Central memory CD4-positive, alpha-beta T cell (primary cell): ENCODE measurements at regions not wholly inside any gene's neighbourhood (a gene's known extent, or its start where the extent isn't known, plus 50 kb on each side); places are given as distances from the start of the nearest gene placed in this dataset.
"Not testable (repeated sequence)": the region's sequence is repeated elsewhere in the genome, so short reads cannot be mapped to it uniquely, and the experiment has no call there.

Source experiments
- DNase-seq: peaks from one replicate; pipeline ENCODE4 v3.0.0; 2022

DNA sequence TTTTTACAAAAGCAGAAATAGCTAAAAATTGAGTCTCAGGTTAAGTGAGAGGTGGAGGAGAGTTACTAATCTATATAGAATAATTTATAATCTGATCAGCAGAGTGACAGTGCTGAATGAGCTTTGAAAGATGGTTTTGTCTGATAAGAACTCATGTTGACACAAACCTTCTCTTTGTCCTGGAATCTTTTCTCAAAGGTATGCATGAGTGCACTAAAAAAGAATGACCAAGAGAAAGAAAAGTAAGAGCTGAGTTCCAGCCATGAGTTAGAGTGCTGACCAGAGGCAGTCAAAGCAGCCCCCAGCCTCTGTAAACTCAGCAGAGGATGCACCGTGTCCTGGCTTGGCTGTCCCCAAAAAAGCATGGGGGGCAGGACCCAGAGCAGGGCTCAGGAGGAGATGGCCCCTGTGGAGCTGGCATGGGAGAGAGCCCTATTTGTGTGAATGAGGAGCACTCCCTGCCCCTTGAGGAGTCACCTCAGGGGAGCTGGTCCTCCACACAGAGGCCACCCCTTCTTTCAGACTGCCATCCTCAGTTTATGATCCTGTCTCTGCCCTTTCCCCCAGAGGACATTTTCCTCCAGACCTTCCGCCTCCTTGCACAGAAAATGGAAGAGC is 129.8 kb downstream of the SEC23A start:
- no peak for DNase-seq

DNA sequence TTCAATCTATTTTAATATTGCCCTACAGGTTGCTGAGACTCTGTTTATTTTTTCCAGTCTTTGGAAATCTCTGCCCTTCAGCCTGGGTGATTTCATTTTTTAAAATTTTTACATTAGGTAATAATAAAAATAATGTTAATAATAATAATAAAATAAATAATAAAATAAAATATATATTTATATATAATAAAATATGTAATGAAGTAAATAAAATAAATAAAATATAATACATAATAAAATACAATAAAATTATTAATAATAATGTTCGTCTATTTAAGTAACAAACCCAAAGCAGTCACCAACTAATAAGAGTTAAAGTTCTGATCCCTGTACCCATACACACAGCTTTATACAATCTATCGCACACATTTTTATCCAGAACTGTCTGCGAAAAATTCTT is 130.5 kb downstream of the SEC23A start:
- no peak for DNase-seq

DNA sequence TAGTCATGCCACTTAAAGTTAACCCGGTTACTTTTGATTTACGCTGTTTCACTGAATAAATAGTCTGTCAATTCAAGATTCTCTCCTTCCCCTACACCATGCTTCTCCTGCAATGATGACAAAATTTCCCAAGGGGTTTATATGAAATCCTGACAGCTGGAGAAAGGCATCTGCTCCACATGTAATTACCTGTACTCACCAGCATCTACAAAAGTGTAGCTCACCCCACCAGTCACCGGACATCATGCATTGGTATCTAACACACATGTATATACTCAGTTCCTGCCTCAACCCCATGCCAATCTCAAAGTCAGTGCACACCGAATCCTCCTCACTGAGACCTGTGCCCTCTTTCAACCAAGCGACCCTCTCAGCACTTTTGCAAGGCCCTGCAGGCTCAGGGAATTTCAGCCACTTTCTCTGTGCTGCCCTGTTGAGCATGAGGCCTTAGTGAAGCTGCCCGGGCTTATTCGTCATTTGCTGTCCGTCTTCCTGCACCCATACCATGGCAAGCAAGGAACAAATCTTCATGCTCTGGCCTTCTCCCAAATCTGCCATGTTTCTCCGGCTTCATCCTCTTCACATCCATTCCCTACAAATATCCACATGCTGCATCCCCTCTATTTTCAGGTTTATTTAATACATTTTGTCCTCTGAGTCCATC is 131.6 kb downstream of the SEC23A start:
- DNase-seq, result no peak

DNA sequence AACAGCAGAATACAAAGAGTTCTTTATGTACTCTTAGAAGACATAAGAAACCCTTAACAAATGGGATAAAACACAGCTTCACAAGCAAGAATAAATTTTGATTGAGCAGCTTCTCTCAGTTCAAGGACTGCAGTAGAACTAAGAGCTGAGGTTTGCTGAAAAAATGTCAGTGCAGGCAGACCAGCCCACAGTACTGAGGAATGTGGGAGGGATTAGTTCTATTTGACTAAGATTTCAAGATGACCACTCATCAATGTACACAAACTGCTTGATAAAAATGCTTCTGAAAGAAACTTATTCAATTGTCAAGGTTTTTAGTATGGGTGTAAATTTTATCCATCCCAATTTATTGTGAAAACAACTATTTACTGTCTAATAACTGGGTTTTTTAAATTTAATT is 138.4 kb downstream of the SEC23A start:
- no peak for DNase-seq

DNA sequence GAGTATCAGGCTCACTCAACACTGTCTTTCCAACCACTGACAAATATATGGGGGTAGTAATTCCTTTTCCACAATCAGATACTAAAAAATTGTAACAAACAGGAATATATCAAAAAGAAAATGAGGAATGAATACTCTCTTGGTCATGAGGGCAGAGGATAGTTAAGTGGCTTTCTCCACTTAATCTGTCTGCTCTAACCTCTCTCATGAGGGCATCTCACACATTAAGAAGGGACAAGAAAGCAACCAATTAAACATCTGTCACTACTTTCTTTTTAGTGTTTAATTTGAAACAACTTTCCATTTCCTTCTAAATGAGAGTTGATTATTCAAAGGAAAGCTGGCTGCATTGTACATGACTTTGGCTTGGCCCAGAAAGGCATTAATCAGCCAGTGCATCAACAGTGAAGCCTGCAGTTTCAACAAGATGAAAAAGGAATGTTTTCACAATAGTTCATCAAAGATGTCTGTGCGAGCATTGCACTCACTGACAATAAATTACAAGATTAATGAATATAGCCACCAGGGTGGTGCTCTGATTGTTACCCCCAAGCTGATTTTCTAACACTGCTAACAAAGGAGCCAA is 142.0 kb downstream of the SEC23A start:
- no peak for DNase-seq

DNA sequence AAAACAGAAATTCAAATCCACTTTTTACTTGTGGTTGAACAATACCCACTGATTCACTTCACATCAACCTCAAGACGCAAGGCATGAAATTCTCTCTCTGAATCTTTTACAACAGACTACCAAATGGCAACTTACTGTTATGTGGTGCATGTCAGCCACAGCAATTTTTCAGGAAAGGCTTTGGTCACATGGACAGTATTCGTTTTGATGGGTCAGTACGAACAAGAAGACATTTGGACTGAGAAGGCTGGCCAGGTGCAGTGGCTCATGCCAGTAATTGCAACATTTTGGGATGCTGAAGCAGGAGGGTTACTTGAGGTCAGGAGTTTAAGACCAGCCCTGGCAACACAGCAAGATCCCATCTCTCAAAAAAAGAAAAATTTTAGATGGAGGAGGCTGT is 144.0 kb downstream of the SEC23A start:
- no peak for DNase-seq

DNA sequence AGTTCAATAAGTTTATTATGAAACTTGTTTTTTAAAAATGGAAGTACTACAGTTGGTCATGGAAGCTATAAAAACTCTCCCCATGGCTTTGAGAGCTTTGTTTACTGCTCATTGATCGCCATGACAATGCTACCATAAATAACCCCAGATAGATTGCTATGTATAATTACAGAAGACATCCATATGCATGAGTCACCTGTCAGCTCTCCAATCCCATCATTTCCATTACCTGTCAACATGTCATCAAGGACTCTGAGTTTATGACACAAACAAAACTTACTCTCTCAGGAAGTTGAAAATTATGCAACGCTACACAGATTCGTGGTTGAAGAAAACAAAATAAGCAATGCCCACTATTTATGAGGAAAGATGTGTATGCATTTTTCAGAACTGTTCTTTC is 144.4 kb downstream of the SEC23A start:
- DNase-seq, result no peak

DNA sequence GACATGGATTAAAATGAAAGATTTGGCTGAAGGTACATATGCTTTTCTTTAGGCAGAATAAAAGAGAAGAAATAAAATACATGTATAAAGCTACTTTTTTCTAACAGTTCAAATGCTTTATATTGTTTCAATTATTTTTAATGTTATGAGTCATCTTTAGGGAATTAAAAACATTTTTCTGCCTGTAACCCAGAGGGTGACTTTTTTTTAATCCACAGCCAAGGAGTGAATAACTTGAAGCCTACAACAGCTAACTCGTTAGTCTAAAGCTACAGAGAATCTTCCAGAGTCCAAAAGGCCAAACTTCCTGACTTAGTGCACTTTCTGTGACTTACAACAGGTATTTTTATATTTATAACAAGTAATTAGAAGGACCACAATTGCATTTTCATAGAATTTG is 151.6 kb downstream of the SEC23A start:
- DNase-seq, result no peak

DNA sequence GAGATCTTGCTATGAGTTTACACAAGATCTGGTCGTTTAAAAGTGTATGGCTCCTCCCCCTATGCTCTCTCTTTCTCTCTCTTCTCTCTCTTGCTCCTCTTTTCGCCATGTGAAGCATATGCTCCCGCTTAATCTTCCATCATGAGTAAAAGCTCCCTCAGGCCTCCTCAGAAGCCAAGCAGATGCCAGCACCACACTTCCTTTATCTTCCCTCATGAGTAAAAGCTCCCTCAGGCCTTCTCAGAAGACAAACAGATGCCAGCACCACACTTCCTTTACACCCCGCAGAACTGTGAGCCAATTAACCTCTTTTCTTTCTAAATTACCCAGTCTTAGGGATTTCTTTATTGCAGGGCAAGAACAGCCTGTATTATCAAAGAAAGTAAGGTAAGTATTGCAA is 152.4 kb downstream of the SEC23A start:
- no peak for DNase-seq

DNA sequence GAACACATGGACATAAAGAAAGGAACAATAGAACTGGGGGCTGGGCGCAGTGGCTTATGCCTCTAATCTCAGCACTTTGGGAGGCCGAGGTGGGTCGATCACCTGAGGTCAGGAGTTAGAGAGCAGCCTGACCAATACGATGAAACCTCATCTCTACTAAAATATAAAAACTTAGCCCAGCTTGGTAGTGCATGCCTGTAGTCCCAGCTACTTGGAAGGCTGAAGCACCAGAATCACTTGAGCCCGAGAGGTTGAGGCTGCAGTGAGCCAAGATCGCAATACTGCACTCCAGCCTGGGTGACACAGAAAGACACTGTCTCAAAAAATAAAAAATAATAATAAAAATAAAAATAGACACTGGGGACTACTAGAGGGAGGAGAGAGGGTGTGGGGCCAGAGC is 154.5 kb downstream of the SEC23A start:
- DNase-seq, result no peak

DNA sequence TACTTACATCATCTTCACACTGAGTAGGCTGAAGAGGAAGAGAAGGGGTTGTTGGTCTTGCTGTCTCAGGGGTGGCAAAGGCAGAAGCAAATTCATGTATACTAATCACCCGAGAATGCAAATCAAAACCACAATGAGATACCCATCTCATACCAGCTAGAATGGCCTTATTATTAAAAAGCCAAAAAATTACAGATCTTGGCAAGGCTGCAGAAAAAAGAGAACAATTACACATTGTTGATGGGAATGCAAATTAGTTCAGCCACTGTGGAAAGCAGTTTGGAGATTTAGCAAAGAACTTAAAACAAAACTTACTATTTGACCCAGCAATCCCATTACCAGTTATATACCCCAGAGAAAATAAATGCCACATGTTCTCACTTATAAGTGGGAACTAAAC is 154.9 kb downstream of the SEC23A start:
- no peak for DNase-seq

DNA sequence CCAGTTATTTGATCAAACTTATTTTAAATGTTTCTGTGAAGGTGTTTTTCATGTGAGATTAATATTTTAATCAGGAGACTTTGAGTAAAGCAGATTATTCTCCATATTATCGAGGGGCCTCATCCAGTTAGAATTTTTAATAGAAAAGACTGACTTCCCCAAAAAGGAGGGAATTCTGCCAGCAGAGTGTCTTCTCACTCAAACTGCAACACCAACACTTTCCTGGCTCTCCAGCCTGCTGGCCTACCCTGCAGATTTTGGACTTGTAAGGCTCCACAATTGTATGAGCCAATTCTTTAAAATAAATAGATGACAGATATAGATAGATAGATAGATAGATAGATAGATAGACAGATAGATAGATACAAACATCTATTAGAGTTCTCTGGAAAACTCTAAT is 155.7 kb downstream of the SEC23A start:
- DNase-seq, result no peak

DNA sequence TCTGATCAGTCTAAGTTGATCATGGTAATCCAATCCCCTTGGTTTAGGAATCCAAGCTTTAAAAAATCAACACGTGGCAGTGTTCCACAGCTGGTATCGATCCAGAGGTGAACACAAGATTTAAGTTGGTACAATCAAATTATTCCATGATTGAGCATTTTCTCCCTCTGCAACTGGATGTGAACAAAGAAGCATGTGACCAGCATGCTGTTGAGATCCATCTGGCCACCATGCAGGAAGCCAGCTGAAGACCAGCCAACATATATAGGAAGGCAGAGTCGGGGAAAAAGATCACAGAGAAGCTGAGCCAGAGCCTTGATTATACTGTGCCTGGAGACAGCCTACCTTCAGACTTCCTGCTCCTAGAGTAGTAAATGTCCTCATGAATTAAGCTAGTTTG is 158.3 kb downstream of the SEC23A start:
- DNase-seq, result no peak

DNA sequence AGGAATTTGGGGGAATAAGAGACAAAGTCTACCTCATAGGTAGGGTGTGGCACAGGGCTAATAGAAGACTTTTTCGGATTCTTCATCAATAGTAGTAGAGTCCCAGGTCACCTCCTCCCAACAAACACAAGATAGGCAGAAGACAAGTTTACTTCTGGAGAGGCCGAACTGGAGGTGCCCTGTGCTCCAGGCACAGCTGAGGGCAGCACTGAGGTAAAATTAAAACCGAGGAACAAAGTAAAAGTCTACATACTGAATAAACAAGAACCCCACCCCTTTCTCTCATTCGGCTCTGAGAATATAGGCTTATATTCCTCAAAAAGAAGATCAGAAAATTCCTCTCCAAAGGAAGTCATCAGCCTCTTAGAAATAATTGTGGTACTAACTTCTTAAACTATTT is 161.5 kb downstream of the SEC23A start:
- DNase-seq, result no peak

DNA sequence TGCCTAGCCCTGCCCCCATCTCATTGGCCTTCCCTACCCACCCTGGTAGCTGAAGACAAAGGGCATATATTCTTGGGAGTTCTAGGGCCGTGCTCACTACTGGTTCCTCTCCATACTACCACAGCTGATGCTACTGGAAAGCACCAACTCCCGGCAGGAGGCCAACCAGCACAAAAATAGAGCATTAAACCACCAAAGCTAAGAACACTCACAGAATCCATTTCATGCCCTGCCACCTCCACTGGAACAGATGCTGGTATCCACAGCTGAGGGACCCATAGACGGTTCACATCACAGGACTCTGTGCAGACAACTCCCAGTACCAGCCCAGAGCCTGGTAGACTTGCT is 170.4 kb downstream of the SEC23A start:
- not testable (repeated sequence) for DNase-seq

DNA sequence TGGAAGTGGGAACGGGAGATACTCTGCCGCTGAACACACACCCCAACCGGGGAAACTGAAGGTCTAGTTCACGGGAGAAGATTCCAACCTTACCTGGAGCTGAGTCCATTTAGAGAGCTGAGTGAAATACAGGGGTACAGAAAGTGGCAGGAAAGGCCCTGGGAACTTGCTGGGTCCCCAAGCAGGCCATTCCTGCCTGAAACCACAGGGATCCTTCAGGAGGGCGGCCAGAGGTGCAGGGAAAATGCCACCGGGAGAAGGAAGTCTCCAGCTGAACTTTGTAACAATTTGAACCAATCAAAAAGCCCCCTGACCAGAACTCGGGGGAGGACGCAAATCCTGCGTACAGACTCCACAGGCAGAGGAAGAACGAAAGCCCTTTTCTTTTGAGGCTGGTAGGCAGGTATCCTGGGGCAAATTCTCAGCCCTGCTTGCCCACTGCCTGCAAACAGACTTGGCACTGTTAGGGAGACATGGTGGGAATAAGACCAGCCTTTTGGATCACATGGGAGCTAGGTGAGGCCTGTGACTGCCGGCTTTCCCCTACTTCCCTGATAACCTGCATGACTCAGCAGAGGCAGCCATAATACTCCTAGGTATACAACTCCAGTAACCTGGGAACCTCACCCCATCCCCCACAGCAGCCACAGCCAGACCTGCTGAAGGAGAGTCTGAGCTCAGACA is 170.9 kb downstream of the SEC23A start:
- DNase-seq, result no peak

DNA sequence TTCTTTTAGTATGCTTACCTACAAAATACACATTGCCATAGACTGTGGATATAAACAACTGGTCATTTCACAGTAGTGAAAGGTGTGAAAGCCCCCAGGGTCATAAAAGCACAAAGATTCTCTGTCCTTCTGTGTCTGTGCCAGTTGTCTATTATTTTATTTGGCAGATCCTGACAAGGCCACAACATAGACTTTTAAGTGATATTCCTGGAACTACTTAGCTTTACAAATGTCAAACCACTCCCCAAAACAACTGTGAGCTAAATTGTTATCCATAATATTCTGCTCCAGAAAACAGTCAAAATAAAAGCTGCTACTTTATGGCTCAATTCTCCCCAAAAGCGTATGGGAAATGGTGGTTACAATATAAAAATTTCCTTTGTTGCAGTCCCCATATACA is 172.1 kb downstream of the SEC23A start:
- no peak for DNase-seq

DNA sequence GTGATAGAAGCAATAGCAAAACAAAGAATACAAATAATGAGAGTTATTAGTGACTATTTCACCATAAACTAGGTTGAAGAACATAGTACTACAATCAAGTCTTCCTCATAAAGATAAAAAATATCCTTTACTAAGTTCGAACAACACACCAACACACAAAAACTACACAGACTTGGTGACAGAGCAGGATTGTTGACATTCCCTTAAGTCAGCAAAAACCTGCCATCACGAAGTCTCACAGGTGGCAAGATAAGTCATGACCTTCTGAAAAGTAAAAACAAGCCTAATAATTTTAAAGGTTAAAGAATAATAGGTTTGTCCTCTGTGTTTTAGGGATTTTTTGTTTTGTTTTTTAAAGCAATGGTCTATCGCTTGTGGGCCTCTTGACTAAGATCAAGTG is 173.0 kb downstream of the SEC23A start:
- DNase-seq, result no peak

DNA sequence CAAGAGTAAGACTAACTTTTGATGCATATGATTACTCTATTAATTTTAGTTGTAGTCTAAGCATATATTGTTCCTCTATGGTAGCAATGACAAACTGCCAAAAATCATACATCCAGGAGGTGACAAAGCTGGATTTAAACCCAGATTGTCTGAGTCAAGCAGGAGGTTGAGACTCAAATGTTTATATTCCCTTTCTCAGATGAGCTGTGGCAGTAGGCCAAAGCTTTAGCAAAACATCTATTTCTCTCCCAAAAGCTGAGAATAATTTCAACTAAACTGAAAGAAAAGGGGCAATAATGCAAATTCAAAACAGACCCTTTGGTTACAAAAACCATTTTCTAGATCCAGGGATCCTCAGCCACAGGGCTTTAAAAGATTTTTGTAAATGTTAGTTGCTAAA is 173.6 kb downstream of the SEC23A start:
- no peak for DNase-seq

DNA sequence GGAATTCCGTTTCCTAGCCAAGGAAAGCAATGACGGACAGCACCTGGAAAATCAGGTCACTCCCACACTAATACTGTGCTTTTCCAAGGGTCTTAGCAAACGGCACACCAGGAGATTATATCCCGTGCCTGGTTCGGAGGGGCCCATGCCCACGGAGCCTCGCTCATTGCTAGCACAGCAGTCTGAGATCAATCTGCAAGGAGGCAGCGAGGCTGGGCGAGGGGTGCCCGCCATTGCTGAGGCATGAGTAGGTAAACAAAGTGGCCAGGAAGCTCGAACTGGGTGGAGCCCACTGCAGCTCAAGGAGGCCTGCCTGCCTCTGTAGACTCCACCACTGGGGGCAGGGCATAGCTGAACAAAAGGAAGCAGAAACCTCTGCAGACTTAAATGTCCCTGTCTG is 181.1 kb downstream of the SEC23A start:
- DNase-seq, result not testable (repeated sequence)

DNA sequence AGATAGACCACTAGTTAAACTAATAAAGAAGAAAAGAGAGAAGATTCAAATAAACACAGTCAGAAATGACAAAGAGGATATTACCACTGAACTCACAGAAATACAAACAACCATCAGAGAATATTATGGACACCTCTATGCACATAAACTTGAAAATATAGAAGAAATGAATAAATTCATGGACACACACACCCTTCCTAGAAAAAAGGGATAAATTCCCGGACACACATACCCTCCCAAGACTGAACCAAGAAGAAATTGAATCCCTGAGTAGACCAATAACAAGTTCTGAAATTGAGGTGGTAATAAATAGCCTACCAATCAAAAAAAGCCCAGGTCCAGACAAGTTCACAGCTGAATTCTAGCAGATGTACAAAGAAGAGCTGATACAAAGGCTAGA is 187.9 kb downstream of the SEC23A start:
- DNase-seq, result no peak

DNA sequence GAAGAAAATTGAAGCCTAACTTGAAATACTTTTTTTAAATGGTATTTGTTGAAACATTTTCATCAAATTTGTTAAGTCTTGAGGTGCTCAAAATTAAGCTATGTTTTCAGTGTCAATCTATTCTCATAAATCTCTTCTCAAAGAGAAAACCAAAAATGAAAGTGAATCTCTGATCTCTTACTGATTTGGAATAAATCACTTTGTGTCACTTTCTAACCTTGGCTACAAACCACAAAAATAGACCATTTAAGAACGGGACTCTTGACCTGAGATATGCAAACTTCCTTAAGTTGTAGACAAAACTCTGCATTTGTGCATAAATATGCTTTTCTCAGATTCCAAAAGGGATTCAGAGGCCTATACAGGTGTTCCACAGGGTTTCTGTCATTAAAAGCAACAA is 192.9 kb downstream of the SEC23A start:
- no peak for DNase-seq

DNA sequence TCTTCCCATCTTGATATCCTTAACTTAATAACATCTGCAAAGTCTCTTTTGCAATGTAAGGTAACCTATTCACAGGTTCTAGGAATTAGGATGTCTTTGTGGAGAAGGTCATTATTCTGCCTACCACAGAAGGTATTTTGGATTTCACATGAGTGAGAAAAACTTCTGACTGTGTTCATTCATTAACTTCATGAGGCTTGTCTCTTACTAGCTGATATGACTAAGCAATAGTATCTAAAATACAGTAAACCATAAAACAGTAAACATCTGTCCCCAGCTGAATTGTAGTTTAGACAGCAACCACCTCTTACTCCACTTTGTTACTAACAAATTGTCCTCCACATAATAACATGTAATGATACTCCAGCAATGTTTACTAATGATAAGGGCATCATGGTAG is 198.1 kb downstream of the SEC23A start:
- no peak for DNase-seq

DNA sequence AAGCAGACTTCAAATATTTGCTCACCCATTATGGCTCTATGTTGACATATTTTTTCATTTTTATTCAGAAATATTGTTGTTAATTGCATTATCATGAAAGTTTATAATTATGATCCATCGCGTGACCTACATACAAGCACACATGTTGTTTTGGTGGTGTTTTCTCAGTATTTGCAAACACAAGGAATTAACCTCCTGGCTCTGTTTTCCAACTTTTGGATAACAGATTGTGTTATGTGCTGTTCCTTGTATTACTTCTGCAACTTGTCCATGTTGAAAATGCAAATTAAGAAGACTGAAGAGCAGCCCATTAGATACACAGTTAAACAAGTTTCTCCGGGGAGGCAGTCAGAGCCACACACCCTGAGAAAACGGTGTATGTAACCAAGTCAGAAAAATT is 201.2 kb downstream of the SEC23A start:
- DNase-seq, result no peak
